KG1 (cell line): ENCODE measurements at regions not wholly inside any gene's neighbourhood (a gene's known extent, or its start where the extent isn't known, plus 50 kb on each side); places are given as distances from the start of the nearest gene placed in this dataset.
"Not testable (repeated sequence)": the region's sequence is repeated elsewhere in the genome, so short reads cannot be mapped to it uniquely, and the experiment has no call there.

Experiments
- DNase-seq: peaks from one replicate; lab custom pipeline; 2025; lab: John Stamatoyannopoulos, UW

GRCh38 chr18:1045658-1046057 lies 141.0 kb downstream of the ADCYAP1 start:
- DNase-seq, result no peak

DNA sequence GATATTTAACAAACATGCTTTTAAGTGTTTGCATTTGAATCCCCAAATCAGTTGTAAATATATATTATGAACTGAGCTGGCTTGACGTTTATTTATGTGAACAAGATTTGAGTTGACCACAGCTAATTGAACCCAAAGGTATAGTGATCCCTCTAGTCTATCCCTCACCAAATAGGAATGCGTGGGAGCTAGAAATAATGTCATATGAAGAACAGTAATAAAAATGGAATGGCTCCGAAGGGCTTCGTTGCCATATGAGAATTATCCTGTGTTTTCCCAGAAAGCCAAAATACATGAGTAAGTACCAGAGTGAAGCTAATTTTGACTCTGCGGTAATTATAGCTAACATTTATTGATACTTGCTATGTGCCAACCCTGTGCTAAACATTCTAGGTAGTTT lies 142.7 kb downstream of the ADCYAP1 start:
- DNase-seq, result no peak

DNA sequence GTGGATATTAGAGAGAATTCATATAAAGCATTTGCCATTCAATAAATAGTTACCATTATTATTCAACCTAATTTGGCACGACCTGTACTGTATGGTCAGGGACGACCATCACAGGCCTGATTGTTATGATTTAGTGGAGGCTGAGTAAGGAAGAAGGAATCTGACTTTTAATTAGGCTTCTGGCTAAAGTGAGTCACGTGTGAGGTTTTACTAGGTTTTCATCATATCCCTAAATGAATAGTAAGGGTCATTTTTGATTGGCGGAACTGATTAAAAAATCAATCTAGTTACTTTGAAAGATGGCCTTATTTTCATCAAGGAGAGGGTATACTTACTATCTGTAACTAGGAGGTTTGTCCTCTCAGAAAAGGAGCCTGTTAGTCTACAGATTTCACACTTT lies 143.4 kb downstream of the ADCYAP1 start:
- no peak for DNase-seq

- no peak for DNase-seq
These were observed 144.5 kb downstream of the ADCYAP1 start for GRCh38 chr18:1049173-1049572.

- DNase-seq, result no peak
These were observed 145.5 kb downstream of the ADCYAP1 start for GRCh38 chr18:1050012-1050657.

GRCh38 chr18:1052301-1052700 lies 147.6 kb downstream of the ADCYAP1 start:
- no peak for DNase-seq

- no peak for DNase-seq
These were observed 149.0 kb downstream of the ADCYAP1 start for GRCh38 chr18:1053331-1054315.

DNA sequence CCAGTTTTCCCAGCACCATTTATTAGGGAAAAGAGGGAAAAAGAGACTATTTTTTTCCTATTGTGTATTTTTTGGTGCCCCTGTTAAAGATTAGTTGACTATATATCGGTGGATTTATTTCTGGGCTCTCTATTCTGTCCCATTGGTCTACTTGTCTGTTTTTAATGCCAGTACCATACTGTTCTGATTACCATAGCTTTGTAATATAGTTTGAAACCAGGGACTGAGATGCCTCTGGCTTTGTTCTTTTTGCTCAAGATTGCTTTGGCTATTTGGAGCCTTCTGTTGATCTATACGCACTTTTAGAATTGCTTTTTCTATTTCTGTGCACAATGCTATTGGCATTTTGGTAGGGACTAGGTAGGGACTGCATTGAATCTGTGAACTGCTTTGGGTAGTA lies 151.7 kb downstream of the ADCYAP1 start:
- no peak for DNase-seq

GRCh38 chr18:1057367-1057766 lies 152.7 kb downstream of the ADCYAP1 start:
- no peak for DNase-seq

DNA sequence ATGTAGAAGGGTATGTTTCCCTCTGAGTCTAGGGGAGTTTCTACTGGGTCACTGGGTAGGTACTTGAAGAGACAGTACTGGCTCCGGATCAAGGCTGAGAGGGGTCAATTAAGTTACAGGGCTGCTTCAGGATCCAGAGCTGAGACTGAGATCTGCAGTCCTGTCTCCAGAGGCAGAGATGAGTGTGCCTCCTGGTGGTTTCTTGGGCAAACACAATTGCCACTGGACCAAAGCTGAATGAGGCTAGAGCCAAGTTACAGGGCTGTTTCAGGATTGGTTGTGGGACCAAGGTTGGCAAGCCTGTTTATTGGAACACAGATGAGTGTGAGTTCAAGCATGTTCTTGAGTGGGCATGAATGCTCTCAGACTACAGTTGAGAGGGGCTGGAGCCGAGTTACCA lies 157.9 kb downstream of the ADCYAP1 start:
- no peak for DNase-seq

GRCh38 chr18:1075322-1075721 lies 170.7 kb downstream of the ADCYAP1 start:
- DNase-seq, result no peak

DNA sequence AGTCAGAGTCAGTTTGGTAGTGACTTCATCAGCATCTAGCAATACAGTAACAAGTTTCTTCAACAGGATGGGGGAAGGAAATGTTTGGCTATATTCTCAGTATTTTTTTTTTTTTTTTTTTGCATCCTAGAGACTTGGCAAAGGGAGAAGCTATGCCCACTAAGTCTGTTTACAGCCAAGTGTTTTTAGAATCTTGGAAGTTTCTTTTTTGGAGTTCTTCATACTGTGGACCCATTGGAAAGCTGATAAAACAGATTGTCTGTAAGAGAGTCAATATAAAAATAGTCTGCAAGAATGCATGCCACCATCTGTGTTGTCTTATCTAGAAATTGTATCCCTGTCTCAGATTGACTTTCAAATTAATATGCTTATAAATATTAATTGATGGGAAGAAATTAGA lies 171.2 kb downstream of the ADCYAP1 start:
- no peak for DNase-seq

- DNase-seq, result no peak
These were observed 173.6 kb downstream of the ADCYAP1 start for GRCh38 chr18:1078301-1078700.

DNA sequence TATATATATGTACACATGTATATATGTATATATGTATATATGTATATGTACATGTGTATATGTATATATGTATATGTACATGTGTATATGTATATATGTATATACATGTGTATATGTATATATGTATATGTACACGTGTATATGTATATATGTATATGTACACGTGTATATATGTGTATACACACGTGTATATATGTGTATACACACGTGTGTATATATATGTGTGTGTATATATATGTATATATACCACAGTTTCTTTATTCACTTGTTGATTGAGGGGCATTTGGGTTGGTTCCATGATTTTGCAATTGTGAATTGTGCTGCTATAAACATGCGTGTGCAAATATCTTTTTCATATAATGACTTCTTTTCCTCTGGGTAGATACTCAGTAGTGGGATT lies 179.0 kb downstream of the ADCYAP1 start:
- DNase-seq, result not testable (repeated sequence)

DNA sequence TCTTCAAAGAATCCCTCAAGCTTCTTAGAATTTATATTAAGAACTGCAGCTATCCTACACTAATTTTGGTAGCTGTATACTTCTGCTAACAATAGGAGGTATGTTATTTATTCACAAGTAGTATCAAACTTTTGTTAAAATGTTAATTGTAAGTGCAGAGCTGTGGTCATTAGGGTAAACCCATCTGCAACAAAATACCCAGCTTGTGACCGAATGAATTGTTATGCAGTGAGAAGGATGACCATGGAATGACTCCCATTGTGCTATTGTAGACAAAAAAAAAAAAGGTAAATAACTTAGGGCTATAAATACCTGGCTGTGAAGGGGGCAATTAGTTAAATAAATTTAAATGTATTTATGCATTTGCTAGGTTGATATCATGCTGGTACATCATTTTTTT lies 186.1 kb downstream of the ADCYAP1 start:
- no peak for DNase-seq

GRCh38 chr18:1092228-1092627 lies 187.6 kb downstream of the ADCYAP1 start:
- no peak for DNase-seq

DNA sequence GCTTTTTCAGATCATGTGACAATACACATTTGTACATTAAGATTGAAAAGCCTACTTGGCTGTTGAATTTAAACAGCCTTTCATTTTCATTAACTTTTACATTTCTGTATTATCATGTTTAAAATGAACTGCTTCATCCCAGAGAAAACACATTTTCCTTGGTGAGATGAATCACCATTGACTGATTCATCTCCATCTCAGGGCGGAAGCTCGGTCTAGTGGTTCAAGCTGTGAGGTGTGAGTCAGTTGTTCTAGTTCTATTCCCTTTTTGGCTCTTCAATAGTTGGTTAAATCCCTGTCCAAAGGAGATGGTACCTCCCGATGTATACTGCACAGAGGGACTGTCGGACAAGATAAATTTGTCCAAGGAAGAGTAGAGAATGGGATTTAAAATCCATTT lies 189.7 kb downstream of the ADCYAP1 start:
- no peak for DNase-seq

DNA sequence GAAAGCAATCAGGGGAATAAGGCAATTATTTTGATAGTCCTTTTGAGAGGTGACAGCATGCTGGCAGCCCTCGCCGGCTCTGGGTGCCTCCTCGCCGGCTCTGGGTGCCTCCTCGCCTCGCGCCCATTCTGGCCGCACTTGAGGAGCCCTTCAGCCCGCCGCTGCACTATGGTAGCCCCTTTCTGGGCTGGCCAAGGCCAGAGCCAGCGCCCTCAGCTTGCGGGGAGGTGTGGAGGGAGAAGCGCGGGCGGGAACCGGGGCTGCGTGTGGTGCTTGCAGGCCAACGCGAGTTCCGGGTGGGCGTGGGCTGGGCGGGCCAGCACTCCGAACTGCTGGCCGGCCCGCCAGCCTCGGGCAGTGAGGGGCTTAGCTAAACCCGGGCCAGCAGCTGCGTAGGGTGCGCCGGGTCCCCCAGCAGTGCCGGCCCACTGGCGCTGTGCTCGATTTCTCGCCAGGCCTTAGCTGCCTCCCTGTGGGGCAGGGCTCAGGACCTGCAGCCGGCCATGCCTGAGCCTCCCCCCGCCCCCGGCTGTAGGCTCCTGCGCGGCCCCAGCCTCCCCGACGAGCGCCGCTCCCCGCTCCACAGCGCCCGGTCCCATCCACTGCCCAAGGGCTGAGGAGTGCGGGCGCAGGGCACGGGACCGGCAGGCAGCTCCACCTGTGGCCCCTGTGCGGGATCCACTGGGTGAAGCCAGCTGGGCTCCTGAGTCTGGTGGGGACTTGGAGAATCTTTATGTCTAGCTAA lies 193.5 kb downstream of the ADCYAP1 start:
- not testable (repeated sequence) for DNase-seq

- DNase-seq, result no peak
These were observed 198.2 kb downstream of the ADCYAP1 start for GRCh38 chr18:1102848-1103247.

DNA sequence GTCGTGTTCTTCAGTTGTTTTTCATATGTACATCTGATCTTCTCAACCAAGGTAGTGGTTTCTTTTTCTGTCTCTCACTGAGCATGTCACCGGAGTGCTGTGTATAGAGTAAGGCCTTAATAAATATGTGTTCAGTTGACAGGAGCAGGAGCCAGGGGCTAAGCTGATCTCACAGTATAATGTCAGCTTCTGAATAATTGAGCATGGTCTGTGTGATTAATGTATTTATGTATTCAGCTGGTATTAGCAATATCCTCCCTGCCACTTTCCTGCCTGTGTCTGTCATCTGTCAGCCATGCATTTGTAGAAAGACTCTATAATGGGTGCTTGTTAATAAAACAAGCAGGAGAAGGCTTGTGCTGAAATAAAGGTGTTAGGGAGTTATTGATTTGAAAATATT lies 198.9 kb downstream of the ADCYAP1 start:
- no peak for DNase-seq

DNA sequence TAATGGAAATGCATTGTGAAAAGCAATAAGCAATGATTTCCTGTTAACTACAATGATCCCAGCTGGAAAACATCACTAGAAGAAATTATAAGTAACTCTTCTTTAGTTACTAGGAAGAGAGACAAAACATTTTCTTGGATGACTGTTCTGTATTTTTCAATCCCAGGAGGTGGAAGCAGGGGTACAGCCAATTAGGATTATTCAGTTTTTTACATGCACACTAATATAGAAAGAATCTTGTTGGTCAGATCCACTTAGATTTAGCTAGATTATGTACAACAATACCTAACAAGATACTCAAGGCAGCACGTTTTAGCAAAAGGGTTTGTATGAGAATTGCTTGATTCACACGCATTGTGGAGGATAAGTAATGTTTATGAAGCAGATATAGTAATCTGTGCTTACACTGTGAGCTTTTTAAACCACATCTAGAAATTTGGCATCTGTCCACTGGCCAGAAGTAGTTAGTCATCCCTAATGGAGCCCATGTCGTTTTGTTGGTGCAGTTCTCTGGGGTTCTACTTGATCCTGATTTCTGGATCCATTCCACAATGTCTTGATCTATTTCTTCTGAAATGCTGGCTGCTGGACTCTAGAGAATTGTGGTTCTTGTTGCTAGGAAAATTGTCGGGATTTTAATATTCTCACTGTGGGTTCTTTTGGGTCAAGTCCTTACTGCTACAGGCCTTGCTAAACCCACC lies 199.7 kb downstream of the ADCYAP1 start:
- DNase-seq, result no peak

DNA sequence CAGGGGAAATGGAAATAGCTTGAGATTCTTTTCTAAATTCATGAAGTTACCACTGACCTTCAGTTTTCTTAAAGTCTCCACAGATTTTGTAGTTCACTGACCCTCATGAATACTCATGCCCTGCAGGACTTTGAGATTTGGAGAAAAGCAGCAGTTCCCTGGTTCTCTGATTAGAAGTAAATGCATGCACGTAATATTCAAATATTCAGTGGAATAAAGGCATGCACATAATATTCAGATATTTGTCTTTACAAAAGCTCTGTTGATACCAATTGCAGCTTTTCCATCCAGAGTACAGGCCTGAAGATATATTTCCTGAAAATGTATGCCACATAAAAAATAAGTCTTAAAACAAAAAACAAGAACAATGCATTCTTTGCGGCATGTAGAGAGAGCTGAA lies 219.8 kb downstream of the ADCYAP1 start:
- DNase-seq, result no peak
